ENCODE measurements at regions not wholly inside any gene's neighbourhood (a gene's known extent, or its start where the extent isn't known, plus 50 kb on each side); places are given as distances from the start of the nearest gene placed in this dataset.
"Not testable (repeated sequence)": the region's sequence is repeated elsewhere in the genome, so short reads cannot be mapped to it uniquely, and the experiment has no call there.

- DNase-seq, result no peak
- Mint-ChIP-seq H3K27ac (no peak overlapping the region), H3K4me1 (no peaks in the 10 kb centered on the region), H3K36me3 (ENCODE audit: low read depth) (no peaks in the 10 kb centered on the region), H3K27me3 (no peaks in the 10 kb centered on the region), H3K4me3 (no peak overlapping the region), H3K9me3 (peaks cover 4% of the 10 kb centered on the region)
- intact Hi-C loops (cut with micrococcal nuclease), result no loop called here
Measured at GRCh38 chr4:158038718-158039117, 134.1 kb downstream of the GASK1B start.

DNA sequence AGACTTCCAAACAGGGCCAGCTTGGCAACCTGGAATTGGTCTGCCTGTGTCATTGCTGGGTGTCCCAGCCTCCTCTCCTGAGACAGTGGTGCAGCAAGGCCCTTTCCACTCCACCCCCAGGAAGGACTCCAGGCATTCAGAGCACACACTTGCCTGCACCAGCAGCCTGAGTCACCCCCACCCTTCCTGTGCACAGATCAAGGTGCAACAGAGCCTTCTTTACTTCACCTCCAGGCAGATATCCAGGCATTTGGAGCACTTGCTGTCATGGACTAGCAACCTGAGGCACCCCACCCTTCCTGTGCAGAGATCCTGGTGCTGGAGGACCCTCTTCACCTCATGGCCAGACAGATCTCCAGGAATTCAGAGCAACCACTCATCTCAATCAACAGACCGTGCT is 135.8 kb downstream of the GASK1B start:
- no peaks in the 10 kb centered on the region for H3K36me3 Mint-ChIP-seq (ENCODE audit: low read depth)
- H3K27ac Mint-ChIP-seq, result no peak overlapping the region
- no peaks in the 10 kb centered on the region for H3K4me1 Mint-ChIP-seq
- DNase-seq, result no peak
- peaks cover 4% of the 10 kb centered on the region for H3K9me3 Mint-ChIP-seq
- no peaks in the 10 kb centered on the region for H3K27me3 Mint-ChIP-seq
- intact Hi-C loops (cut with micrococcal nuclease), result no loop called here
- no peak overlapping the region for H3K4me3 Mint-ChIP-seq

DNA sequence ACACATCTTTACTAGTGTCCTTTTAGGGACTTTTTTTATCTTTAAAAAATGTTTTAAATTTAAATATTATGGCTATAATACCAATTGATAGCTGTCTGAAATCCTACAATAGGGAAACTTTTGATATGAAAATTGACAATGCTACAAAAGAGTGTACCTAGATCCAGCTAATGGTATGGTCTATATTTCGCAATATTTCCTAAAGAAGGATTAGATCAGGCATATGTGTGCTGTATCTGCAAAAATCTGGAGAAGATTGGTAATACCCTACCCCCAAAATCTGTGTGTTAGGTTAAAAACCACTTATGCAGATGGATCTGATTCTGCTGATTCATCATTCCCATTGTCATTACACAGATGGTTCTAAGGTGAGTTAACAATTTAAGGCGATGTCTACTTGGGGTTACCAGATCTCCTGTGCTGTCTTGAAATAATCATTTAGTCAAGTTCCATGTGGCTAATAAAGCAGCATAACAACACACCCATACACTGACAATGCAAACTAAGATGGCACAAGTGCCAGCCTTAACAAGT is 137.1 kb downstream of the GASK1B start:
- intact Hi-C loops (cut with micrococcal nuclease), result no loop called here
- H3K27me3 Mint-ChIP-seq, result no peaks in the 10 kb centered on the region
- no peak for DNase-seq
- H3K9me3 Mint-ChIP-seq, result no peaks in the 10 kb centered on the region
- no peak overlapping the region for H3K27ac Mint-ChIP-seq
- no peak overlapping the region for H3K4me3 Mint-ChIP-seq
- H3K4me1 Mint-ChIP-seq, result no peaks in the 10 kb centered on the region
- no peaks in the 10 kb centered on the region for H3K36me3 Mint-ChIP-seq (ENCODE audit: low read depth)

GRCh38 chr4:158033416-158034120 is 139.3 kb downstream of the GASK1B start:
- H3K27me3 Mint-ChIP-seq, result no peaks in the 10 kb centered on the region
- intact Hi-C loops (cut with micrococcal nuclease), result no loop called here
- no peaks in the 10 kb centered on the region for H3K4me1 Mint-ChIP-seq
- no peak overlapping the region for H3K27ac Mint-ChIP-seq
- H3K9me3 Mint-ChIP-seq, result no peaks in the 10 kb centered on the region
- no peak overlapping the region for H3K4me3 Mint-ChIP-seq
- DNase-seq, result no peak
- no peaks in the 10 kb centered on the region for H3K36me3 Mint-ChIP-seq (ENCODE audit: low read depth)

- Mint-ChIP-seq H3K4me3 (no peak overlapping the region), H3K36me3 (ENCODE audit: low read depth) (no peaks in the 10 kb centered on the region), H3K27me3 (no peaks in the 10 kb centered on the region), H3K9me3 (no peaks in the 10 kb centered on the region), H3K4me1 (no peaks in the 10 kb centered on the region), H3K27ac (no peak overlapping the region)
- no peak for DNase-seq
- intact Hi-C loops (cut with micrococcal nuclease), result no loop called here
Measured at GRCh38 chr4:158032733-158033415, 140.0 kb downstream of the GASK1B start.

GRCh38 chr4:158028381-158028780 is 144.4 kb downstream of the GASK1B start:
- H3K36me3 Mint-ChIP-seq (ENCODE audit: low read depth); H3K9me3 Mint-ChIP-seq; DNase-seq; H3K4me1 Mint-ChIP-seq; H3K4me3 Mint-ChIP-seq; H3K27me3 Mint-ChIP-seq; H3K27ac Mint-ChIP-seq; intact Hi-C loops (cut with micrococcal nuclease): not testable (repeated sequence)

DNA sequence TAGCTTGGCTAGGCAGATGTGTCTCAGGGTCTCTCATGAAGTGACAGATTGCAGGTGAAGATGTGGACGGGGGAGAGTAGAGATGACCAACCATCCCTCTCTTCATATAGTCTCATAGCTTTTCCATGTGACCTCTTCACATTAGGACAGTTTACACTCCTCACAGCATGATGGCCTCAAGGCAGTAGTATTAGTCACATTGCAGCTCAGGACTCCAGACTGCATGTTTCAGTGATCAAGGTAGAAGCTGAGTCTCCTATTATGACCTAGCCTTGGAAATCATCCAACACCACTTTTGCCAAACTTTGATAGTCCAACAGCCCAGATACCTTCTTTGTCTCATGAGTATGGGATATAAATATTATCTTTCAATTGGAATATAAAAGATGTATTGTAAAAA is 147.7 kb downstream of the GASK1B start:
- Mint-ChIP-seq H3K36me3 (ENCODE audit: low read depth) (no peaks in the 10 kb centered on the region), H3K27ac (no peak overlapping the region), H3K4me3 (no peak overlapping the region), H3K27me3 (no peaks in the 10 kb centered on the region), H3K4me1 (no peaks in the 10 kb centered on the region), H3K9me3 (no peaks in the 10 kb centered on the region)
- intact Hi-C loops (cut with micrococcal nuclease), result no loop called here
- DNase-seq, result no peak

- intact Hi-C loops (cut with micrococcal nuclease), result no loop called here
- no peak for DNase-seq
Measured at GRCh38 chr4:158020734-158021346, 152.0 kb downstream of the GASK1B start.

DNA sequence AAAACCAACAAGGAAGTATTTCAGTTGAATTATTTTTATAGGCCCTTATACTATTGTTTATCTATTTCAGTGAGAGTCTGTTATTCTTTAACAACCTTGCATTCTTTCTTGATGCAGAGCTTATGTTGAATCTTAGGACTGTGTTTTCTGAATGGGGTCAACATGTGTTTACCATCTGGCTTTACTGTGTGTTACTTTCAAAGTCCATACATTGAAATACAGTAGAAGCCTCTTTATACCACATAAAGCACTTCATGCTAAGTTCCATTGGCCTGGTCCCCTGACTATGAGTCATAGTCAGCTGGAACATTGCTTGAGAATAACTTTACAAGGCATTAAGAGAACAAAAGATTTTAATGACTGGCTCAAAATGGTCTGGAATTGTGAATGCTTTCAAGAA is 152.6 kb downstream of the GASK1B start:
- H3K27me3 Mint-ChIP-seq, result no peaks in the 10 kb centered on the region
- no peak overlapping the region for H3K4me3 Mint-ChIP-seq
- H3K9me3 Mint-ChIP-seq, result no peaks in the 10 kb centered on the region
- H3K36me3 Mint-ChIP-seq (ENCODE audit: low read depth), result no peaks in the 10 kb centered on the region
- DNase-seq, result no peak
- intact Hi-C loops (cut with micrococcal nuclease), result no loop called here
- H3K27ac Mint-ChIP-seq, result no peak overlapping the region
- no peaks in the 10 kb centered on the region for H3K4me1 Mint-ChIP-seq

More at GRCh38 chr4:158020734-158021346, 152.0 kb downstream of the GASK1B start:
- Mint-ChIP-seq H3K9me3 (no peaks in the 10 kb centered on the region), H3K27ac (no peak overlapping the region), H3K4me1 (no peaks in the 10 kb centered on the region), H3K36me3 (ENCODE audit: low read depth) (no peaks in the 10 kb centered on the region), H3K27me3 (no peaks in the 10 kb centered on the region), H3K4me3 (no peak overlapping the region)

- intact Hi-C loops (cut with micrococcal nuclease), result no loop called here
- DNase-seq, result no peak
Measured at GRCh38 chr4:158018831-158019230, 154.0 kb downstream of the GASK1B start.

GRCh38 chr4:158018221-158018830 is 154.5 kb downstream of the GASK1B start:
- H3K4me3 Mint-ChIP-seq, result no peak overlapping the region
- no peaks in the 10 kb centered on the region for H3K27me3 Mint-ChIP-seq
- H3K4me1 Mint-ChIP-seq, result no peaks in the 10 kb centered on the region
- intact Hi-C loops (cut with micrococcal nuclease), result no loop called here
- H3K27ac Mint-ChIP-seq, result no peak overlapping the region
- no peaks in the 10 kb centered on the region for H3K36me3 Mint-ChIP-seq (ENCODE audit: low read depth)
- no peak for DNase-seq
- H3K9me3 Mint-ChIP-seq, result no peaks in the 10 kb centered on the region

More at GRCh38 chr4:158018831-158019230, 154.0 kb downstream of the GASK1B start:
- Mint-ChIP-seq H3K36me3 (ENCODE audit: low read depth) (no peaks in the 10 kb centered on the region), H3K9me3 (no peaks in the 10 kb centered on the region), H3K27ac (no peak overlapping the region), H3K4me1 (no peaks in the 10 kb centered on the region), H3K4me3 (no peak overlapping the region), H3K27me3 (no peaks in the 10 kb centered on the region)

DNA sequence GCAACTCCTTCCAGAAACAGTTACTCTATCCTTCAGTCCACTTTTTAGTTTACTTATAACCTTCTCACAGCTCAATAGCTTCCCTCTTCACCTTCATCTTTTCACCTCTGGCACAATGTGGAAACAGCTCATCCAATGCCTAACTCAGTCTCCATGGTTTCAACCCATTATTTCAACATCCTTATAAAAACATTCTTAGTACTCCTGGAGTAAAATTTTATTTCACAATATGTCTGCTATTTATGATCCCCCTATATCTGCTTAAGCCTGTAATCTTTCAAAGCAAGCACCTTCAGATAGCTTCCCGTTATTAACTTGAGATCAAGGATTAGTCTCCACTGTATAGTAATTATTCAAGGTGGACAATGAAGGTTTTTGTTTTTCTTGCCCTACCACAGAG is 156.3 kb downstream of the GASK1B start:
- Mint-ChIP-seq H3K27me3 (no peaks in the 10 kb centered on the region), H3K4me1 (no peaks in the 10 kb centered on the region), H3K36me3 (ENCODE audit: low read depth) (no peaks in the 10 kb centered on the region), H3K9me3 (no peaks in the 10 kb centered on the region), H3K27ac (no peak overlapping the region), H3K4me3 (no peak overlapping the region)
- intact Hi-C loops (cut with micrococcal nuclease), result no loop called here
- no peak for DNase-seq

- intact Hi-C loops (cut with micrococcal nuclease), result no loop called here
- H3K27ac Mint-ChIP-seq, result no peak overlapping the region
- H3K4me3 Mint-ChIP-seq, result no peak overlapping the region
- H3K36me3 Mint-ChIP-seq (ENCODE audit: low read depth), result no peaks in the 10 kb centered on the region
- DNase-seq, result no peak
- H3K27me3 Mint-ChIP-seq, result no peaks in the 10 kb centered on the region
- H3K4me1 Mint-ChIP-seq, result no peaks in the 10 kb centered on the region
- H3K9me3 Mint-ChIP-seq, result no peaks in the 10 kb centered on the region
Measured at GRCh38 chr4:158015241-158015640, 157.6 kb downstream of the GASK1B start.

GRCh38 chr4:158013858-158014257 is 159.0 kb downstream of the GASK1B start:
- H3K27me3 Mint-ChIP-seq, result no peaks in the 10 kb centered on the region
- DNase-seq, result no peak
- no peaks in the 10 kb centered on the region for H3K9me3 Mint-ChIP-seq
- no peaks in the 10 kb centered on the region for H3K4me1 Mint-ChIP-seq
- intact Hi-C loops (cut with micrococcal nuclease), result no loop called here
- no peaks in the 10 kb centered on the region for H3K36me3 Mint-ChIP-seq (ENCODE audit: low read depth)
- no peak overlapping the region for H3K27ac Mint-ChIP-seq
- H3K4me3 Mint-ChIP-seq, result no peak overlapping the region

Measured in activated CD4-positive, alpha-beta T cell treated with anti-CD3 and anti-CD28 coated beads, Interleukin-2, amount 10 ng/mL, durations not matched to agents 24 days and 14 days (primary cell).